ENCODE measurements at regions not wholly inside any gene's neighbourhood (a gene's known extent, or its start where the extent isn't known, plus 50 kb on each side); places are given as distances from the start of the nearest gene placed in this dataset.

DNA sequence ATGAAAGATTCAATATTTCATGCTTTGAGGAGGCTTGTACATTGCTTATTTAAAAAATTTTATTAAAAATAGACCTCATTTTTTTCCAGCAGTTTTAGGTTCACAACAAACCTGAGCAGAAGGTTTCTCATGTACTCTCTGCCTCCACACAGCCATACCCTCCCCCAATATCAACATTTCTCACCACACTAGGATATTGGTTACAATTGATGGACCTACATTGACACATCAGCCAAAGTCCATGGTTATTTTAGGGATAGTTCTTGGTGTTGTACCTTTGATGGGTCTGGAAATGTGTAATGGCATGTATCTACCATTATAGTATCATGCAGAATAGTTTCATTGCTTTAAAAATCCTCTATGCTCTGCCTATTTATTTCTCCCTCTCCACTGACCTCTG, 611.0 kb downstream of the KCTD8 start:
- no peak for DNase-seq

GRCh38 chr4:43842594-43842993, 606.0 kb downstream of the KCTD8 start:
- no peak for DNase-seq

- no peak for DNase-seq
These were observed 605.1 kb downstream of the KCTD8 start for GRCh38 chr4:43843501-43843900.

GRCh38 chr4:43846111-43846587, 602.5 kb downstream of the KCTD8 start:
- DNase-seq = no peak

DNA sequence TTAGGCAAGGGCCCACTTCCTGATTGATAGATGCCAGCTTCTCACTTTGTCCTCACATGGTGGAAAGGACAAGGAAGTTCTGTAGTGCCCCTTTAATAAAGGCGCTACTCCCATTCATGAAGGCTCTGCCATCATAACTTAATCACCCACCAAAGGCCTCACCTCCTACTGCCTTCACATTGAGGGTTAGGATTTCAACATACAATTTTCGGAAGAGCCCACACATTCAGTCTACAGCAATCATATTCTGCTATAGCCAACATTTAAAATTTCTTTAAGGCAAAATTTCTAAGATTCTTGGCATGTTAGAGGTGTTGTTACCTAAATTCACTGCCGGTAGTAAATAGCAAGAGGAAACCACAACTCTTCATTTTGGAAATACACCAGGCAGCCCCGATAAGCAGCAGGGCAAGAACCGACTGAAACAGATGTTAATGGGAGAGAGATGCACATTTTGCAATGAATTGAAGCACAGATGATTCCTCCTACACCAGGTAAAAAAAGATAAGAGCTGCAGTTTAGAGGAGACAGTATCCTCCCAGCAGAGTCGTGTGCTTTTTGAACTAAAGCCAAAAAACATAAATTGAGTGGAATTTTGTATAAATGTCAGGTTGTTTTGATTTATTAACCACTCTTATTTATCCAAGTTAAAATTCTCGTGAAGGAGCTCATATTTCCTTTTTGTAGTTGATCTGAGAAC, 594.9 kb downstream of the KCTD8 start:
- DNase-seq = no peak

GRCh38 chr4:43855283-43855682, 593.3 kb downstream of the KCTD8 start:
- DNase-seq = no peak

DNA sequence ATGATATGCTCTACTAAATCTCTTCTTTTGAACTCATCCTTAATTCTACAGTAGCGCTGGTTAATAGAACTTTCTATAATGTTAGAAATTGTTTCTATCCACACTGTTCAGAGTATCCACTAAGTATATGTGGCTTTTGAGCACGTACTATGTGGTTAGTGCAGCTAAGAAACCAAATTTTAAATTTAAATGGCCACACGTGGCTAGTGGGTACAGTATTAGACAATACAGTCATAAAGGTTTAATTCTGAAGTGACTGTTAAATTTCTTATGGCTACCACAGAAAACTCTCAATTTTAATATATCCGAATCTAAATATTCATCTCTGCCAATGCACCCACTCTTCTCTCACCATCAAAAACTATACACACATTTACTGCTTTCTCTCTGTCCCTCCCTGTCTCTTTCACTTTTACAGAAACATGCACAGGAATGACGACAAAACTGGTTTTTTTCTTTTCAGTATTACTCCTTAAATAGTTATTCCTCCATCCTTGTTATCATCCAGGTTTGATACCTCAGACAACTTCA, 583.9 kb downstream of the KCTD8 start:
- DNase-seq = no peak

GRCh38 chr4:43867908-43868307, 580.7 kb downstream of the KCTD8 start:
- DNase-seq = no peak

- no peak for DNase-seq
These were observed 573.0 kb downstream of the KCTD8 start for GRCh38 chr4:43875655-43876054.

- DNase-seq = no peak
These were observed 566.1 kb downstream of the KCTD8 start for GRCh38 chr4:43882470-43882869.

GRCh38 chr4:43886196-43886595, 562.4 kb downstream of the KCTD8 start:
- DNase-seq = no peak

DNA sequence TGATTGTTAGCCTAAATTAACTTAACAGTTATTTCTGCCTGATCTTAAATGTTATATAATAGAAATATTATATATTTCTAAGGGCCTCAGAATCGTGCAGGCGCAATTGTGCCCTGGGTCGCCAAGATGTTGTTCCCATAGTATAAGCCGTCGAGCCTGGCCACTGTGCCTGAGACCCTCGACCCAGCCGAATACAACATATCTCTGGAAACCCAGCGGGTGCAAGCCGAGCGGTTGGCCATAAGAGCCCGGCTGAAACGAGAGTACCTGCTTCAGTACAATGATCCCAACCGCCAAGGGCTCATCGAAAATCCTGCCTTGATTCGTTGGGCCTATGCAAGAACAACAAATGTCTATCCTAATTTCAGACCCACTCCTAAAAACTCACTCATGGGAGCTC, 549.8 kb downstream of the KCTD8 start:
- DNase-seq = no peak

DNA sequence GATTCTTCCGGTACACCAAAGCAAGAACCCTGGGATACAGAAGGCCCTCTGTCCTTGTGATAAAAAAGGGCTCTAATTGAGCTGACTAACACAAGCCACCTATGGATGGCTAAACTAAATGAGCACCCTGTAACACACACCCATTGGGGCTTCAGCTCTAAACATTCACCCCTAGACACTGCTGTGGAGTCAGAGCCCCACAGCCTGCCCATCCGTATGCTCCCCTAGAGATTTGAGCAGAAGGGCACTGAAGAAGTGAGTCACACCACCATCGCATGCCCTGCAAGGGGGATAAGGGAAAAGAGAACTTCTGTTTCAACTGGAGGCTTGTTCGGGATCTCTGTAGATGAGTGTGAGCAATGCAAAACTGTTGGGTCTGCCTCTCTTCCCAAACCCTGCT, 545.2 kb downstream of the KCTD8 start:
- no peak for DNase-seq

DNA sequence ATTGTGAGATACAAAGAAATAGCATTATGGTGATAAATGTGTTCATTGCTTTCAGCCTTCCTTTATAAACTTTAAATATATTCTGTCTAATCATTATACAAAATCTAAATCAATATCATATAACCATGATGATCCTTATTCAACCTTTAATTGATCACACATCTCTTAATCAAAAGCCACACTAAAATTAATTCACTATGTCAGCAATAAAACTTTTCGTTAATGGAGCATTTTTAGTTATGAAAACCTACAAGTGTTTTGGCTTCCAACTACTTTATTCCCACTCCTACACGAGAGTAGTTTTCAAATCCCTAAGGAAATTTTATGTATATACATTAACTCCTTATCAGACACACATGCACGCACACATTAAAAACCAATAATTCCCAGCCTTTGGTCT, 530.2 kb downstream of the KCTD8 start:
- no peak for DNase-seq

GRCh38 chr4:43932448-43932847, 516.2 kb downstream of the KCTD8 start:
- no peak for DNase-seq

DNA sequence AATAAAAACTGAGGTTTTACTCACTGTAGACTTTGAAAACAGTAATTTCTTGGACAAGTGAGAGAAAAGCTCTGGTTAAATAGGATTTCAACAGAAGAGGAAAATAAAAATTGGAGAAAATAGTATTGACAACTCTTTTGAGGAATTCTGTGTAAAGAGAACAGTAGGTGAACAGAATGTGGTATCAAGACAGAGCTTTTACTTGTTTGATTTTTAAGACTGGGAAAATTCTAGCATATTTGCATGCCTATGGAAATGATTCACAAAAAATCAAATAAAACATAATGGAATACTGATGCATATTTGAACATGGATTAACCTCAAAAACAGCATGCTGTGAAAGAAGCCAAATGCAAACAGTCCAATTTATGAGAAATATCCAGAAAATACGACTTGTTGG, 504.6 kb downstream of the KCTD8 start:
- DNase-seq = no peak

DNA sequence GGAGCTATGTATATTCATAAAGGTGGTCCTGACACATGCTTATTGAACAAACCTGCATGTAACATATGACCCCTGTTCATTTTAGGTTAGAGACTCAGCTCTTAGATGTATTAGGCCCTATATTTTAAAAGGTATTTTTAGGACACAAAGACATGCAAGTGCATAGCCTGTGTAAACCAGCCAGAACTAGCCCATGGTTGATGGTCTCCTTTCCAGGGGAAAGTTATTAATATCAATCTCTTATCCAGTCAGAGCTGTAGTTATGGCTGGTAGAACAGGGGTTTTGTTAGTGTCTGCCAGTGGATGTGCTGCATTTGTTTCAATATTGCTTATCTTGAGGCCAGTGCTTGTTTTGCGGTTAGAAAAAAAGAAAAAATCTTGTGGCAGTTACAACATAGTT, 488.6 kb downstream of the KCTD8 start:
- no peak for DNase-seq

DNA sequence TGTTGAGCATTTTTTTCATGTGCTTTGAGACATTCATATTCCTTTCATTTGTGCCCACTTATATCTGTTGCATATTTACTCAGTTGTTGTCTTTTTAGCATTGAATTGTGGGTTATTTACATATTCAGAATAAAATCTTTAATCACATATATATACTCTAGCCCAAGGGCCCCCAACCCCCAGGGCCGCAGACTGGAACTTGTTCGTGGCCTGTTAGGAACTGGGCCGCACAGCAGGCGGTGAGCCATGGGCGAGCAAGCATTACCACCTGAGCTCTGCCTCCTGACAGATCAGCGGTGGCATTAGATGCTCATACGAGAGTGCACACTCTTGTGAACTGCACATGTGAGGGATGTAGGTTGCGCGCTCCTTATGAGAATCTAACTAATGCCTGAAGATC, 480.6 kb downstream of the KCTD8 start:
- no peak for DNase-seq

- DNase-seq = no peak
These were observed 465.0 kb downstream of the KCTD8 start for GRCh38 chr4:43983610-43984009.

- no peak for DNase-seq
These were observed 461.2 kb downstream of the KCTD8 start for GRCh38 chr4:43987331-43987944.

DNA sequence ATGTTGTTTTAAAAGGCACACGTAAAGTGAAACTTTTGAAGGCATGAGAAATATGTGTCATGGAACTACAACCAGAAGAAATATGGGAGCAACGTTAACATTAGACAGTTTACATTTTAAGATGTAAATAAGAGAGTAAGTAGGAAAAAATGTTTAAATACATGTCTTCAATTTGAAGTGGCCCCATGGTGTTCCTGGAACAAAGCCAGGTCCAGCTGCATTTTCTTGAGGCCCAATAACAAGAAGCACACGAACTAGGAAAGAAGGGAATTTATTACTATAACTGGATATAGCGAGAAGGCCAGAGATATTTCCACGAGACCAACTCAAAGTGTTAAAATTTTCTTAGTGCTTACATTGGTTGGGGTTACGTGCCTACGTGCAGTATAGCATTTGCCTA, 458.1 kb downstream of the KCTD8 start:
- DNase-seq = no peak

DNA sequence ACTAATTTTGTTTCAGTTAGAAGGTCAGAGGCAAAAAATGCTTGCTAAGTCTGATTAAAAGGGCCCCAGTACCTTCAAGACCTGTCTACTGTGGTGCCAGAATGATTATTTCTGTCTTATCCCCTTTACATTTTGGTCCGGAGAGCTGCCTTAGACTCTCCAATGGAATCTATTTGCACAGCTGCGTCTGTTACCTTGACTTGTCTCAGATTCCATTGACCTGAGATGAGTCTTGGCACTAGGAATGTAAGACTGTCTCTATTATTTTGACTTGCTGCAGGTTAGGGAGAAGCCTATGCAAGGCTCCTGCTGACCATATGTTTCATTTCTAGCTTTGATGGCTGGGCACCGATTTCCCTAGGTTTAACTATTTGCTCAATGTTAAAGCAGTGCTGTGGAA, 457.6 kb downstream of the KCTD8 start:
- no peak for DNase-seq

DNA sequence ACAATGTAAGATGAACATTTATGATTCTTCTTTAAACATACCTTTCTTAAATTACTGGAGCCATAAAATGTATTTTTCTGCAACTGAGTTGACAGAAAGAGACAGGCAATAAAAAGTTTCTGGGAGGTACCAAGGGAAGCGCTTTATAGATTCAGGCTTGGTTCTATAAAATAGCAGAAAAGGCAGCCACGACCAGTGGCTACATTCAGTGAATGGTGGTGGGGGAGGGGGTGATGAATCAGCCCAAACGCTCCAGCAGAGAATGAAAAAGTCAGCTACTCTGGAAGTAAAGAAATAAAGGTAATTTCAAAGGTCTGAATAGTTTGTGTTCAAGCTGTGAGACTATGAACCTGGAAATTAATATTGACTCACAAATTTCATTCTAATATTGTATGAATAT, 456.1 kb downstream of the KCTD8 start:
- no peak for DNase-seq

GRCh38 chr4:43993196-43993902, 455.3 kb downstream of the KCTD8 start:
- DNase-seq = no peak

Measured in stimulated activated CD4-positive, alpha-beta T cell treated with anti-CD3 and anti-CD28 coated beads, Interleukin-4, amount 100 ng/mL, for 24 hours (primary cell).